GM23338 (cell line): ENCODE measurements at regions not wholly inside any gene's neighbourhood (a gene's known extent, or its start where the extent isn't known, plus 50 kb on each side); places are given as distances from the start of the nearest gene placed in this dataset.

Experiments
- ATAC-seq: fragments of 200-7000 bp; cut with Tn5 transposase; 3 replicates; pipeline ENCODE4 v1.9.1; 2020
- DNase-seq: peaks from one replicate; pipeline ENCODE4 v3.0.0-alpha.2; 2015; ENCODE audit warnings: low spot score
- H2AFZ ChIP-seq: fragments of 200-600 bp; sonication (generic); 2 replicates; pipeline ENCODE4 v1.8.0; 2016; ENCODE audit warnings: antibody characterized with exemption, mild to moderate bottlenecking, moderate library complexity
- H3F3A ChIP-seq: fragments of 200-600 bp; sonication (generic); replicated peaks from 2 replicates; pipeline ENCODE4 v1.8.0; 2017; ENCODE audit warnings: antibody characterized with exemption, mixed run types, low read depth
- H3K27ac ChIP-seq: fragments of 200-600 bp; sonication (generic); 2 replicates; pipeline ENCODE4 v1.6.1; 2016; ENCODE audit warnings: low read depth
- H3K27me3 ChIP-seq: fragments of 200-600 bp; sonication (generic); 2 replicates; pipeline ENCODE4 v1.8.0; 2016; ENCODE audit warnings: mild to moderate bottlenecking, mixed run types, moderate library complexity; ENCODE audit not compliant: insufficient read depth
- H3K36me3 ChIP-seq: fragments of 200-600 bp; sonication (generic); 2 replicates; pipeline ENCODE4 v1.8.0; 2016; ENCODE audit warnings: mild to moderate bottlenecking; ENCODE audit not compliant: insufficient read depth
- H3K4me1 ChIP-seq: fragments of 200-600 bp; sonication (generic); 2 replicates; pipeline ENCODE4 v1.8.0; 2016; ENCODE audit warnings: mild to moderate bottlenecking, moderate library complexity; ENCODE audit not compliant: insufficient read depth
- H3K4me2 ChIP-seq: fragments of 200-600 bp; sonication (generic); 2 replicates; pipeline ENCODE4 v1.7.1; 2017; ENCODE audit warnings: mixed run types
- H3K4me3 ChIP-seq: fragments of 200-600 bp; sonication (generic); 2 replicates; pipeline ENCODE4 v1.6.1; 2016; ENCODE audit warnings: mixed run types
- H3K79me2 ChIP-seq: fragments of 200-600 bp; sonication (generic); replicated peaks from 2 replicates; pipeline ENCODE4 v1.8.0; 2017; ENCODE audit warnings: mild to moderate bottlenecking; ENCODE audit not compliant: insufficient read depth
- H3K9me2 ChIP-seq: fragments of 200-600 bp; sonication (generic); 2 replicates; pipeline ENCODE4 v1.8.0; 2017; ENCODE audit not compliant: insufficient read depth
- H4K20me1 ChIP-seq: fragments of 200-600 bp; sonication (generic); replicated peaks from 2 replicates; pipeline ENCODE4 v1.8.0; 2017; ENCODE audit warnings: mild to moderate bottlenecking; ENCODE audit not compliant: insufficient read depth
- H3K27ac Mint-ChIP-seq: 2 replicates; pipeline ENCODE4 v1.8.0; 2020; ENCODE audit warnings: inconsistent platforms, mild to moderate bottlenecking, moderate library complexity, mixed read lengths
- H3K27me3 Mint-ChIP-seq: 3 replicates; pipeline ENCODE4 v1.8.0; 2022; ENCODE audit warnings: low read depth, mild to moderate bottlenecking, moderate library complexity, mixed read lengths, inconsistent platforms; ENCODE audit not compliant: insufficient read depth, poor library complexity
- H3K36me3 Mint-ChIP-seq: 3 replicates; pipeline ENCODE4 v1.8.0; 2021; ENCODE audit warnings: low read depth, mild to moderate bottlenecking, inconsistent platforms, moderate library complexity, mixed read lengths
- H3K4me1 Mint-ChIP-seq: 3 replicates; pipeline ENCODE4 v1.8.0; 2020; ENCODE audit warnings: mild to moderate bottlenecking, inconsistent platforms, mixed read lengths
- H3K4me3 Mint-ChIP-seq: 3 replicates; pipeline ENCODE4 v1.8.0; 2021; ENCODE audit warnings: moderate library complexity, mild to moderate bottlenecking, inconsistent platforms, mixed read lengths
- H3K9me3 Mint-ChIP-seq: 3 replicates; pipeline ENCODE4 v1.8.0; 2020; ENCODE audit warnings: moderate library complexity, mild to moderate bottlenecking, inconsistent platforms, mixed read lengths
- CREB1 ChIP-seq: fragments of 250-450 bp; sonication (Bioruptor Pico); IDR thresholded peaks from 2 replicates; pipeline ENCODE4 v1.5.0; 2020; ENCODE audit warnings: low read depth, mild to moderate bottlenecking, moderate library complexity
- ETS1 ChIP-seq: IDR thresholded peaks from 2 replicates; pipeline ENCODE4 v1.6.1; 2016; ENCODE audit warnings: antibody characterized with exemption
- EZH2 ChIP-seq: fragments of 200-600 bp; sonication (generic); IDR thresholded peaks from one replicate; pipeline ENCODE4 v1.8.0; 2017; ENCODE audit warnings: antibody characterized with exemption, mild to moderate bottlenecking, low read depth; ENCODE audit not compliant: unreplicated experiment
- EZH2phosphoT487 ChIP-seq: fragments of 200-600 bp; sonication (generic); IDR thresholded peaks from one replicate; pipeline ENCODE4 v1.8.1; 2018; ENCODE audit warnings: antibody characterized with exemption; ENCODE audit not compliant: unreplicated experiment
- JUNB ChIP-seq: IDR thresholded peaks from one replicate; pipeline ENCODE4 v1.6.1; 2016; ENCODE audit warnings: antibody characterized with exemption; ENCODE audit not compliant: unreplicated experiment
- NANOG ChIP-seq: IDR thresholded peaks from 2 replicates; pipeline ENCODE4 v1.6.1; 2016; ENCODE audit warnings: antibody characterized with exemption, borderline replicate concordance
- POLR2AphosphoS5 ChIP-seq: IDR thresholded peaks from 2 replicates; pipeline ENCODE4 v1.6.1; 2016; ENCODE audit warnings: antibody characterized with exemption, low read depth
- STAT1 ChIP-seq: IDR thresholded peaks from one replicate; pipeline ENCODE4 v1.6.1; 2016; ENCODE audit warnings: antibody characterized with exemption; ENCODE audit not compliant: unreplicated experiment
- ZNF331 ChIP-seq: fragments of 250-450 bp; sonication (Bioruptor Pico); IDR thresholded peaks from 2 replicates; pipeline ENCODE4 v1.5.0; 2020; ENCODE audit warnings: low read depth, mild to moderate bottlenecking, moderate library complexity
- TF ChIP-seq, protein P1 (sequence below): IDR thresholded peaks from one replicate; pipeline ENCODE4 v1.6.1; 2018; ENCODE audit warnings: antibody characterized with exemption; ENCODE audit not compliant: unreplicated experiment
- TF ChIP-seq, protein P2 (sequence below), 2 experiments: fragments of 200-600 bp in 1 of 2; sonication (generic) in 1 of 2; conservative IDR thresholded peaks; 2 replicates each; pipeline versions ENCODE4 v1.5.1 to v1.6.1; 2016 to 2017; ENCODE audit warnings: antibody characterized with exemption in 2 of 2, low read depth in 2 of 2, mild to moderate bottlenecking in 2 of 2, moderate library complexity in 1 of 2

DNA sequence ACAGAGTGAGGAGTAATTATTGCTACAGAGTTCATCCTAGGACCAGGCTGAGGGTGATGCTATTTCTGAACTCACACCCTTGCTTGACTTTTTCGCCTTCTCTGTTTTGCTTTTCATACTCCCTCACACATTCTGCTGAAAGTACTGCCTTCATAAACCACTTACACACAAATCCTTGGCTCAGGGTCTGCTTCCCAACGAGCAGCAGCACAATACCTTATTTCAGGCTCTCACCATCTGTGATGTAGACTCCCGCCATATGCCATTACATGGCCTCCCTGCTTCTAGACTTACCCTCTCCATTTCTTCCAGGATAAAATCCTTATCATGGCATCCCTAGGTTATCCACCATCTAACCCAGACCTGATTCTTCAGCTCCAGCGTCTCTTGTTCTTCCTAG, 321.3 kb upstream of the SPTLC3 start (continued):
- no peak for TF ChIP-seq ETS1
- no peak for TF ChIP-seq STAT1
- no peak for TF ChIP-seq EZH2phosphoT487
- TF ChIP-seq, protein P1, sequence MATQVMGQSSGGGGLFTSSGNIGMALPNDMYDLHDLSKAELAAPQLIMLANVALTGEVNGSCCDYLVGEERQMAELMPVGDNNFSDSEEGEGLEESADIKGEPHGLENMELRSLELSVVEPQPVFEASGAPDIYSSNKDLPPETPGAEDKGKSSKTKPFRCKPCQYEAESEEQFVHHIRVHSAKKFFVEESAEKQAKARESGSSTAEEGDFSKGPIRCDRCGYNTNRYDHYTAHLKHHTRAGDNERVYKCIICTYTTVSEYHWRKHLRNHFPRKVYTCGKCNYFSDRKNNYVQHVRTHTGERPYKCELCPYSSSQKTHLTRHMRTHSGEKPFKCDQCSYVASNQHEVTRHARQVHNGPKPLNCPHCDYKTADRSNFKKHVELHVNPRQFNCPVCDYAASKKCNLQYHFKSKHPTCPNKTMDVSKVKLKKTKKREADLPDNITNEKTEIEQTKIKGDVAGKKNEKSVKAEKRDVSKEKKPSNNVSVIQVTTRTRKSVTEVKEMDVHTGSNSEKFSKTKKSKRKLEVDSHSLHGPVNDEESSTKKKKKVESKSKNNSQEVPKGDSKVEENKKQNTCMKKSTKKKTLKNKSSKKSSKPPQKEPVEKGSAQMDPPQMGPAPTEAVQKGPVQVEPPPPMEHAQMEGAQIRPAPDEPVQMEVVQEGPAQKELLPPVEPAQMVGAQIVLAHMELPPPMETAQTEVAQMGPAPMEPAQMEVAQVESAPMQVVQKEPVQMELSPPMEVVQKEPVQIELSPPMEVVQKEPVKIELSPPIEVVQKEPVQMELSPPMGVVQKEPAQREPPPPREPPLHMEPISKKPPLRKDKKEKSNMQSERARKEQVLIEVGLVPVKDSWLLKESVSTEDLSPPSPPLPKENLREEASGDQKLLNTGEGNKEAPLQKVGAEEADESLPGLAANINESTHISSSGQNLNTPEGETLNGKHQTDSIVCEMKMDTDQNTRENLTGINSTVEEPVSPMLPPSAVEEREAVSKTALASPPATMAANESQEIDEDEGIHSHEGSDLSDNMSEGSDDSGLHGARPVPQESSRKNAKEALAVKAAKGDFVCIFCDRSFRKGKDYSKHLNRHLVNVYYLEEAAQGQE = no peak
- no peak for TF ChIP-seq EZH2
- TF ChIP-seq ZNF331 (CRISPR knock-in tag) = no peak
- no peak for TF ChIP-seq JUNB
- TF ChIP-seq POLR2AphosphoS5 = no peak
- TF ChIP-seq, protein P2, sequence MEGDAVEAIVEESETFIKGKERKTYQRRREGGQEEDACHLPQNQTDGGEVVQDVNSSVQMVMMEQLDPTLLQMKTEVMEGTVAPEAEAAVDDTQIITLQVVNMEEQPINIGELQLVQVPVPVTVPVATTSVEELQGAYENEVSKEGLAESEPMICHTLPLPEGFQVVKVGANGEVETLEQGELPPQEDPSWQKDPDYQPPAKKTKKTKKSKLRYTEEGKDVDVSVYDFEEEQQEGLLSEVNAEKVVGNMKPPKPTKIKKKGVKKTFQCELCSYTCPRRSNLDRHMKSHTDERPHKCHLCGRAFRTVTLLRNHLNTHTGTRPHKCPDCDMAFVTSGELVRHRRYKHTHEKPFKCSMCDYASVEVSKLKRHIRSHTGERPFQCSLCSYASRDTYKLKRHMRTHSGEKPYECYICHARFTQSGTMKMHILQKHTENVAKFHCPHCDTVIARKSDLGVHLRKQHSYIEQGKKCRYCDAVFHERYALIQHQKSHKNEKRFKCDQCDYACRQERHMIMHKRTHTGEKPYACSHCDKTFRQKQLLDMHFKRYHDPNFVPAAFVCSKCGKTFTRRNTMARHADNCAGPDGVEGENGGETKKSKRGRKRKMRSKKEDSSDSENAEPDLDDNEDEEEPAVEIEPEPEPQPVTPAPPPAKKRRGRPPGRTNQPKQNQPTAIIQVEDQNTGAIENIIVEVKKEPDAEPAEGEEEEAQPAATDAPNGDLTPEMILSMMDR (conservative IDR thresholded peaks at IDR 0.05; ENCODE audit: low read depth in 2 of 2) = no peak
- TF ChIP-seq NANOG = no peak
- TF ChIP-seq CREB1 (CRISPR knock-in tag) = no peak

- peaks cover 8% of the 10 kb centered on the region for H3K9me2 ChIP-seq
- peaks cover 9% of the 10 kb centered on the region for H3K4me1 Mint-ChIP-seq
- peak; percentile 52 for DNase-seq
- no peak overlapping the region for H3K4me2 ChIP-seq
- no peaks in the 10 kb centered on the region for H3K27me3 ChIP-seq
- H3K36me3 Mint-ChIP-seq = peaks cover 3% of the 10 kb centered on the region; the same call in 1 of the 3 replicates
- H4K20me1 ChIP-seq = no peaks in the 10 kb centered on the region
- H3K4me3 ChIP-seq = no peak overlapping the region
- no peak overlapping the region for H3K27ac Mint-ChIP-seq
- TF ChIP-seq, protein P2 (conservative IDR thresholded peaks at IDR 0.05; ENCODE audit: low read depth in 2 of 2) = peak; percentile 48 to 52
- no peak for TF ChIP-seq ZNF331 (CRISPR knock-in tag)
- no peak for TF ChIP-seq ETS1
- TF ChIP-seq, protein P1 = no peak
- TF ChIP-seq POLR2AphosphoS5 = no peak
- no peak for TF ChIP-seq CREB1 (CRISPR knock-in tag)
- ATAC-seq = peak; percentile 76
- no peaks in the 10 kb centered on the region for H3K27me3 Mint-ChIP-seq
- H3K4me3 Mint-ChIP-seq = no peak overlapping the region
- H3K4me1 ChIP-seq = peaks cover 5% of the 10 kb centered on the region
- no peaks in the 10 kb centered on the region for H3F3A ChIP-seq
- H3K79me2 ChIP-seq = no peaks in the 10 kb centered on the region
- no peak overlapping the region for H3K27ac ChIP-seq
- no peak overlapping the region for H2AFZ ChIP-seq
- H3K36me3 ChIP-seq = no peaks in the 10 kb centered on the region
- peaks cover 2% of the 10 kb centered on the region; the same call in 1 of the 3 replicates for H3K9me3 Mint-ChIP-seq
Measured at GRCh38 chr20:12695937-12696336, 312.8 kb upstream of the SPTLC3 start.
